Choroid plexus epithelial cell (primary cell): ENCODE measurements at regions not wholly inside any gene's neighbourhood (a gene's known extent, or its start where the extent isn't known, plus 50 kb on each side); places are given as distances from the start of the nearest gene placed in this dataset.

Source experiments
- DNase-seq: peaks from one replicate; pipeline ENCODE4 v3.0.0-alpha.2; 2010; ENCODE audit warnings: low read depth
- H3K4me3 ChIP-seq: 2 replicates; pipeline ENCODE4 v1.5.1; 2011; ENCODE audit warnings: low read depth, mild to moderate bottlenecking, control low read depth, low read length, moderate library complexity
- CTCF ChIP-seq: conservative IDR thresholded peaks from 2 replicates; pipeline ENCODE4 v1.5.1; 2011; ENCODE audit warnings: low read depth, mild to moderate bottlenecking, control low read depth, inconsistent platforms, low read length, moderate library complexity

GRCh38 chr5:86881493-86882090, 263.9 kb downstream of the COX7C start:
- no peak overlapping the region for H3K4me3 ChIP-seq
- DNase-seq = no peak
- no peak for TF ChIP-seq CTCF

DNA sequence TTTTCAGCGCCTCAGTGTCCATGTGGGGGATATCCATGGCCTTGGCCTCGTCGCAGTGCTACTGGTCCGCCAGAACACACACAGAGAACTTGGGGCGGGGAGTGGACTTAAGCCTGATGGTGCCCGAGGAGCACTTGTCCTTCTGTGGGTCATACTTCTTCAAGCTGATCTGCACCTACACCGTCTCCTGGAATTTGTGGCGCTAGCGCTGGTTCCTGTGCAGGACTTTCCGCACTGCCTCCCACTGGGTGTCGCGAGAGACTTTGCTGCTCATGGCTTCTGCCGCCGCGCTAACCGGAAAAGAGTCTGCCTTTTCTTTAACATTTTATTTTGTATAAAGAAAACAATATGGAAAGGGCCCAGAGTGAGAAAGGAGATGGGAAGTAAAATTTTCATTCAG, 266.9 kb downstream of the COX7C start:
- H3K4me3 ChIP-seq = no peak overlapping the region
- DNase-seq = no peak
- TF ChIP-seq CTCF = no peak

DNA sequence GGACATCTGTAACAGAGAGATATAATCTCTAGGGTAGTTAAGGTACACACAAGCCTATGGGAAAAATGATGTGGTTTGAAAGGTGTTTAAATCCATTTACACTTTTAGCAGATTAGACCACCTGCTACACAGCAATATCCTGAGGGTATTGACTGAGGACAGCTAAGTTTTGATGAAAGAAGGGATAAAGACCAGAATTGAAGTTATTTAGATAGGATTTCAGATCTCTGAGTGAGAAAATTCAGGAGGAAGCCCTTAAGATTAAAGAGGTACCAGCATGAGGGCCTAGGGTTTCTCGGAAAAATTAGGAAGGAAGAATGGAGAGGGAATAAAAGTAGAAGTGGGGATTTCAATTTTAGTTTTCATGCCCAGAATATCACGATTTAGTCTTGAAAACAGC, 267.3 kb downstream of the COX7C start:
- no peak for DNase-seq
- H3K4me3 ChIP-seq = no peak overlapping the region
- no peak for TF ChIP-seq CTCF

GRCh38 chr5:86885489-86886230, 267.9 kb downstream of the COX7C start:
- H3K4me3 ChIP-seq = no peak overlapping the region
- no peak for TF ChIP-seq CTCF
- DNase-seq = no peak

DNA sequence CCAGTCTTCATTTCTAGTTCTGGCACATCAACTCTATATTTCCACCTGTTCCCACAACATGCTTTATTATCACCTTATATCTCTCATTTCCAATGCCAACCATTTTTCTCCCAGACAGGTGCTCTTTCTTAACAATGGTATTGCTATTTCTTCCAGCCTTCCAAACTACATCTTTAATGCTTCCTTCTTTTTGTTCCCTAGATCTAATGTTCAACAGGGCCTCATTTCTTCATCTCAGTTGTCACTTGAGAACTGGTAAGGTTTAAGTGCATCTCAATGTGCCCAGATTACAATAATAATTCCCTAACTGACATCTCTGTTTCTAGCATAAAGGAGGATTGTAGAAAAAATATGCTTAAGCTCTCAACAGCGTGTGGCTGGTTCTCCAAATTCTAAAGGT, 272.6 kb downstream of the COX7C start:
- H3K4me3 ChIP-seq = no peak overlapping the region
- no peak for DNase-seq
- TF ChIP-seq CTCF = no peak

- DNase-seq = no peak
- TF ChIP-seq CTCF = no peak
- H3K4me3 ChIP-seq = no peak overlapping the region
Measured at GRCh38 chr5:86894056-86894455, 276.3 kb downstream of the COX7C start.

GRCh38 chr5:86896916-86897315, 279.2 kb downstream of the COX7C start:
- TF ChIP-seq CTCF = no peak
- no peak for DNase-seq
- H3K4me3 ChIP-seq = no peak overlapping the region
